Activated CD8-positive, alpha-beta T cell treated with anti-CD3 and anti-CD28 coated beads for 36 hours (primary cell): ENCODE measurements at regions not wholly inside any gene's neighbourhood (a gene's known extent, or its start where the extent isn't known, plus 50 kb on each side); places are given as distances from the start of the nearest gene placed in this dataset.
A peak's percentile ranks its signal among the peaks of the same experiment; 100 is the strongest.
"Not testable (repeated sequence)": the region's sequence is repeated elsewhere in the genome, so short reads cannot be mapped to it uniquely, and the experiment has no call there.

Experiments used
- ATAC-seq: fragments of 200-7000 bp; cut with Tn5 transposase; one replicate; pipeline ENCODE4 v1.10.0; 2021; ENCODE audit warnings: mild to moderate bottlenecking, moderate library complexity
- CTCF ChIA-PET: fragments of 350-600 bp; sonication (Branson Sonifier 250); formaldehyde crosslinking; loops from one replicate; lab custom pipeline; 2021; ENCODE audit warnings: antibody characterized with exemption; lab: Charles Lee
- POLR2A ChIA-PET: fragments of 350-600 bp; sonication (Branson Sonifier 250); formaldehyde crosslinking; loops from one replicate; lab custom pipeline; 2021; ENCODE audit warnings: antibody characterized with exemption; lab: Charles Lee
- DNase-seq: peaks from one replicate; pipeline ENCODE4 v3.0.0-alpha.2; 2020
- H3K27ac Mint-ChIP-seq: one replicate; pipeline ENCODE4 v1.8.0; 2021; ENCODE audit warnings: mild to moderate bottlenecking, mixed read lengths
- H3K27me3 Mint-ChIP-seq: one replicate; pipeline ENCODE4 v1.8.0; 2021; ENCODE audit warnings: mixed read lengths
- H3K36me3 Mint-ChIP-seq: one replicate; pipeline ENCODE4 v1.8.0; 2021; ENCODE audit warnings: low read depth, mixed read lengths
- H3K4me1 Mint-ChIP-seq: one replicate; pipeline ENCODE4 v1.8.0; 2021; ENCODE audit warnings: low read depth, mixed read lengths
- H3K4me3 Mint-ChIP-seq: one replicate; pipeline ENCODE4 v1.8.0; 2021; ENCODE audit warnings: mild to moderate bottlenecking, moderate library complexity, mixed read lengths
- H3K9me3 Mint-ChIP-seq: one replicate; pipeline ENCODE4 v1.8.0; 2021; ENCODE audit warnings: mixed read lengths
- intact Hi-C: fragments of 100-400 bp; cut with micrococcal nuclease; formaldehyde crosslinking; loops from one replicate; pipeline ENCODE4 v1.10.0; 2022
- TF ChIP-seq, protein P1 (sequence below): fragments of 200-600 bp; IDR thresholded peaks from one replicate; pipeline ENCODE4 v1.8.0; 2022; ENCODE audit warnings: antibody characterized with exemption, mild to moderate bottlenecking

DNA sequence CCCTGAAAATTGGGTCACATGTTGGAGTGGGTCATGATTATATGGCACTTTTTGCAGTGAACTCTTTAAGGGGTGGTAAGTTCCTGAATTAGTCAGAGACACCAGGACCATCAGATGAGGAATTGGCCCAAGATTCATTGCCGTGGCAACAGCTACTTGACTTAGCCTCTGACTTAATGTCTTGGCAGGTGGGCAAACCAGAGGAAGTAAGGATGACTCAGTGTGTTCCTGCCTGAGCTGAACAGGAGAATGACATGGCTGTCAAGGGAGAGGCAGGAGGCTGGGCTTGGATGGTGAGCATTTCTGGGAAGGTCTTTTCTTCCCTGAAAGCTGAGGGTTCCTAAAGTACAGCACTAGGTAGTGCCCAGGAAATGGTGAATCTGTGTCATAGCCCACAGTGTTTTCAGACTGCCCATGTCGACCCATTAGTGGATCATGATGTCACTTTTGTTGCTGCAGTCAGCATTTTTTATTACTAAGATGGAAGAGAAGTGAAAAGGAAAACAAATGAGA, 170.1 kb upstream of the PWP1 start:
- TF ChIP-seq, protein P1, sequence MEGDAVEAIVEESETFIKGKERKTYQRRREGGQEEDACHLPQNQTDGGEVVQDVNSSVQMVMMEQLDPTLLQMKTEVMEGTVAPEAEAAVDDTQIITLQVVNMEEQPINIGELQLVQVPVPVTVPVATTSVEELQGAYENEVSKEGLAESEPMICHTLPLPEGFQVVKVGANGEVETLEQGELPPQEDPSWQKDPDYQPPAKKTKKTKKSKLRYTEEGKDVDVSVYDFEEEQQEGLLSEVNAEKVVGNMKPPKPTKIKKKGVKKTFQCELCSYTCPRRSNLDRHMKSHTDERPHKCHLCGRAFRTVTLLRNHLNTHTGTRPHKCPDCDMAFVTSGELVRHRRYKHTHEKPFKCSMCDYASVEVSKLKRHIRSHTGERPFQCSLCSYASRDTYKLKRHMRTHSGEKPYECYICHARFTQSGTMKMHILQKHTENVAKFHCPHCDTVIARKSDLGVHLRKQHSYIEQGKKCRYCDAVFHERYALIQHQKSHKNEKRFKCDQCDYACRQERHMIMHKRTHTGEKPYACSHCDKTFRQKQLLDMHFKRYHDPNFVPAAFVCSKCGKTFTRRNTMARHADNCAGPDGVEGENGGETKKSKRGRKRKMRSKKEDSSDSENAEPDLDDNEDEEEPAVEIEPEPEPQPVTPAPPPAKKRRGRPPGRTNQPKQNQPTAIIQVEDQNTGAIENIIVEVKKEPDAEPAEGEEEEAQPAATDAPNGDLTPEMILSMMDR: no peak
- H3K4me1 Mint-ChIP-seq: peaks cover 15% of the 10 kb centered on the region
- ChIA-PET POLR2A (interaction anchor here (0.8 kb wide), 1 partner anchor 40 kb away, joined by 3 read pairs; no protein-coding TSS in a partner anchor), CTCF (interaction anchor here (1.3 to 1.6 kb wide), 3 partner anchors 17 to 384 kb away, joined by 3 to 4 read pairs (median 3); no protein-coding TSS in a partner anchor)
- intact Hi-C loops: no loop called here
- peak; percentile 91 for ATAC-seq
- peak overlapping the region; percentile 80 for H3K27ac Mint-ChIP-seq
- DNase-seq: peak; percentile 75
- no peaks in the 10 kb centered on the region for H3K9me3 Mint-ChIP-seq
- no peak overlapping the region for H3K4me3 Mint-ChIP-seq
- peaks cover 11% of the 10 kb centered on the region for H3K36me3 Mint-ChIP-seq
- H3K27me3 Mint-ChIP-seq: no peaks in the 10 kb centered on the region

DNA sequence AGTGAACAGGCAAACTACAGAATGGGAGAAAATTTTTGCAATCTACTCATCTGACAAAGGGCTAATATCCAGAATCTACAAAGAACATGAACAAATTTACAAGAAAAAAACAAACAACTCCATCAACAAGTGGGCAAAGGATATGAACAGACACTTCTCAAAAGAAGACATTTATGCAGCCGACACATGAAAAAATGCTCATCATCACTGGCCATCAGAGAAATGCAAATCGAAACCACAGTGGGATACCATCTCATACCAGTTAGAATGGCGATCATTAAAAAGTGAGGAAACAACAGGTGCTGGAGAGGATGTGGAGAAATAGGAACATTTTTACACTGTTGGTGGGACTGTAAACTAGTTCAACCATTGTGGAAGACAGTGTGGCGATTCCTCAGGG, 167.8 kb upstream of the PWP1 start:
- DNase-seq, H3K27ac Mint-ChIP-seq, H3K4me3 Mint-ChIP-seq, POLR2A ChIA-PET, CTCF ChIA-PET, H3K9me3 Mint-ChIP-seq, ATAC-seq, intact Hi-C loops, H3K27me3 Mint-ChIP-seq: not testable (repeated sequence)
- H3K36me3 Mint-ChIP-seq: peaks cover 26% of the 10 kb centered on the region
- peaks cover 12% of the 10 kb centered on the region for H3K4me1 Mint-ChIP-seq

DNA sequence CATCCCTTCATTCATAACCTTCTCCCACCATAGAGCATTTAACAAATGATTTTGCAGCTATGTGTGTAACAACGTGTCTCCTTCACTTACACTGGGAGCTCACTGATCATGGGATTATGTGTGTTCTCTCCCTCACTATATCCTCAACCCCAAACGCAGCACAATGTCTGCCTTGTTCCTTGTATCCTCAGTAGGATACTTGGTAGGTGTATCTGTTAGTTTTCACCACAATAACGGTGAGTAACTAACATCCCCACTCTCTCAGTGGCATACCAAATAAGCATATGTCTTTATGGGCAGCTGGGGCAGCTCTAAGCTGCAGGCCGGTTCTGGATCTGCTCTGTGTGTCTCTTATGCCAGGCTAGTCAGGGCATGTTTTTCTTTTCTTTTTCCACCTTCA, 166.7 kb upstream of the PWP1 start:
- H3K4me1 Mint-ChIP-seq: peaks cover 12% of the 10 kb centered on the region
- no peak overlapping the region for H3K27ac Mint-ChIP-seq
- CTCF ChIA-PET: no interaction called here
- H3K27me3 Mint-ChIP-seq: no peaks in the 10 kb centered on the region
- H3K36me3 Mint-ChIP-seq: peaks cover 26% of the 10 kb centered on the region
- intact Hi-C loops: no loop called here
- POLR2A ChIA-PET: no interaction called here
- ATAC-seq: no peak
- peaks cover 5% of the 10 kb centered on the region for H3K9me3 Mint-ChIP-seq
- DNase-seq: no peak
- TF ChIP-seq, protein P1: no peak
- no peak overlapping the region for H3K4me3 Mint-ChIP-seq

DNA sequence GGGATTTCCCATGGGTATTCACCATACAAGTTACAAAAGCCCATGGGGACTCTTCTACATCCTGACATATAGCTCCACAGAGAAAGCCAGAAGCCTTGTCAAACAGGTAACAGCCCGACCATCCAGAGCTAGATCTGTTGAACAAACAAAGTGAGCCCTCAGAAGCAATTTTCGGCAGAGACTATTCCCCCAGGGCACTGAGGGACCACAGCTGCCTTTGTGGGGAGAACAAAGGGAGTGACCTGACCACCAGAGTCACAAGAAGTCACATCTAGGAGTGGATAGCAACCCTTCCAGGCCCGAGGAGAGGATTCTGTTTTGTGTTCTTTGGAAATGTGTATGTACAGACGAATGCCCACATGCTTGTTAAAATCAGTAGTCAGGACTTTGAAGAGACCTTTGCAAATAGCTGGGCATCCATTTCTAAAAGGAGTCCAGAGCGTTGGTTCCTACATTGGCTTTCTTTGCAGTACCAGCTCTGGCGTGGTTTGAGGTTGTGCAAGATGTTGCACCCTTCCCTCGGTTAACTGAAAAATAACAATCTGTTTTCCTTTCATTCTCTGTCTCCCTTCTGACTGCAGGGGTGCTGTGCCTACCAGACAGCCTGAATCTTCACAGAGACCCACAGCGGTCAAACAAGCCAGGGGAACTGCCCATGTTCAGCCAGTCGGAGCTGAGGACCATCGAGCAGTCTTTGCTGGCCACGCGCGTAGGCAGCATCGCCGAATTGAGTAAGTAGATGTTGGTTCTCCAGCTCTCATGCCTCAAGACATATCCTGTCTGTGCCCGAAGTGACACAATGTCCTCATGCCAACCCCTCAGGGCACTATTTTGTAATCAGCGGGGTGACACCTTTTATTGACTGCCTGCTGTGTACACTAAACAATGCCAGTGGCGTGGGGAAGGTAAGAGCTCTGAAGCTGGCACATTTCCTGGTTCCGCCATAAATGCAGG, 165.4 kb upstream of the PWP1 start:
- ATAC-seq: no peak
- POLR2A ChIA-PET: interaction anchor here (0.9 kb wide), 1 partner anchor 21 kb away, joined by 4 read pairs; no protein-coding TSS in a partner anchor

DNA sequence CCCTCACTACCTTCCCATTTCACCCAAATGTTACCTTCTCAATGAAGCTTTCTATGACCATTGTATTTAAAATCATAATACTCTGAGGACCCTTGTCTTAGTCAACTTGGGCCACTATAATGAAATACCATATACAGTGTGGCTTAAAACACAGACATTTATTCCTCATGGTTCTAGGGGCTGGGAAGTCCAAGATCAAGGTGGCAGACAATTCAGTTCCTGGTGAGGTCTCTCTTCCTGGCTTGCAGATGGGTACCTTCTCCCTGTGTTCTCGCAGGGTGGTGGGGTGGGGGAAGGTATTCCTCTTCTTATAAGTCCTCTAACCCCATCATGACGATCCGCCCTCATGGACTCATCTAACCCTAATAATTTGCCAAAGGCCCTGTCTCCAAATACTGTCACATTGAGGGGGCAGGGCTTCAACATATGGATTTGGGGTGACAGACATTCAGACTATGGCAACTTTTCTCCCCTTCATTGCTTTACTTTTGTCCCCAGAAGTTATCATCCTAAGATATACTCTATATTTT, 163.7 kb upstream of the PWP1 start:
- H3K4me3 Mint-ChIP-seq: no peak overlapping the region
- H3K27ac Mint-ChIP-seq: no peak overlapping the region
- POLR2A ChIA-PET: no interaction called here
- ATAC-seq: no peak
- TF ChIP-seq, protein P1: no peak
- H3K4me1 Mint-ChIP-seq: peaks cover 21% of the 10 kb centered on the region
- CTCF ChIA-PET: no interaction called here
- H3K9me3 Mint-ChIP-seq: peaks cover 5% of the 10 kb centered on the region
- H3K27me3 Mint-ChIP-seq: no peaks in the 10 kb centered on the region
- intact Hi-C loops: no loop called here
- DNase-seq: no peak
- peaks cover 29% of the 10 kb centered on the region for H3K36me3 Mint-ChIP-seq

More for the DNA sequence above, 165.4 kb upstream of the PWP1 start:
- Mint-ChIP-seq H3K27ac (no peak overlapping the region), H3K27me3 (no peaks in the 10 kb centered on the region), H3K36me3 (peaks cover 29% of the 10 kb centered on the region), H3K4me1 (peaks cover 16% of the 10 kb centered on the region), H3K4me3 (no peak overlapping the region), H3K9me3 (peaks cover 5% of the 10 kb centered on the region)
- CTCF ChIA-PET: interaction anchor here (1.2 to 1.5 kb wide), 2 partner anchors 388 to 415 kb away, joined by 4 read pairs; no protein-coding TSS in a partner anchor
- no peak for DNase-seq
- TF ChIP-seq, protein P1: no peak
- intact Hi-C loops: no loop called here
